Caco-2 (cell line): ENCODE measurements at regions not wholly inside any gene's neighbourhood (a gene's known extent, or its start where the extent isn't known, plus 50 kb on each side); places are given as distances from the start of the nearest gene placed in this dataset.

Experiments
- BruUV-seq: library from RNA; stranded (reverse); fragments of 400-500 nt; replicated peaks from 2 replicates; lab custom pipeline; 2021; lab: Mats Ljungman, UMichigan
- CTCF ChIA-PET: fragments of 300-600 bp; sonication (Branson Sonifier 250); formaldehyde crosslinking; loops from one replicate; lab custom pipeline; 2022; ENCODE audit warnings: antibody characterized with exemption; lab: Charles Lee
- POLR2A ChIA-PET: fragments of 300-600 bp; sonication (Branson Sonifier 250); formaldehyde crosslinking; loops from one replicate; lab custom pipeline; 2022; ENCODE audit warnings: antibody characterized with exemption; lab: Charles Lee
- DNase-seq, 2 experiments: peaks; one replicate each; pipeline versions ENCODE4 v3.0.0 to v3.0.0-alpha.2; 2020 to 2022
- H3K27me3 ChIP-seq: replicated peaks from 2 replicates; pipeline ENCODE4 v1.6.0; 2011; ENCODE audit warnings: low read length; ENCODE audit not compliant: control insufficient read depth, insufficient read depth
- H3K36me3 ChIP-seq: 2 replicates; pipeline ENCODE4 v1.5.1; 2011; ENCODE audit warnings: low read length; ENCODE audit not compliant: control insufficient read depth, insufficient read depth
- H3K4me1 ChIP-seq: fragments of 250-450 bp; sonication (Bioruptor Pico); 2 replicates; pipeline ENCODE4 v1.5.1; 2020; ENCODE audit warnings: mild to moderate bottlenecking
- H3K4me3 ChIP-seq: 2 replicates; pipeline ENCODE4 v1.5.1; 2011; ENCODE audit warnings: low read depth, mild to moderate bottlenecking, control low read depth, low read length
- H3K9me3 ChIP-seq: fragments of 250-450 bp; sonication (Bioruptor Pico); 2 replicates; pipeline ENCODE4 v1.5.1; 2020; ENCODE audit warnings: mild to moderate bottlenecking, moderate library complexity
- H3K27ac Mint-ChIP-seq: one replicate; pipeline ENCODE4 v1.8.0; 2022; ENCODE audit warnings: mixed read lengths; ENCODE audit not compliant: unreplicated experiment
- H3K27me3 Mint-ChIP-seq: one replicate; pipeline ENCODE4 v1.8.0; 2022; ENCODE audit warnings: mixed read lengths; ENCODE audit not compliant: insufficient read depth, unreplicated experiment
- H3K36me3 Mint-ChIP-seq: one replicate; pipeline ENCODE4 v1.8.0; 2022; ENCODE audit warnings: mild to moderate bottlenecking, mixed read lengths; ENCODE audit not compliant: insufficient read depth, unreplicated experiment
- H3K4me1 Mint-ChIP-seq: one replicate; pipeline ENCODE4 v1.8.0; 2022; ENCODE audit warnings: low read depth, mixed read lengths; ENCODE audit not compliant: unreplicated experiment
- H3K4me3 Mint-ChIP-seq: one replicate; pipeline ENCODE4 v1.8.0; 2022; ENCODE audit warnings: mild to moderate bottlenecking, moderate library complexity, mixed read lengths; ENCODE audit not compliant: unreplicated experiment
- H3K9me3 Mint-ChIP-seq: one replicate; pipeline ENCODE4 v1.8.0; 2022; ENCODE audit warnings: mixed read lengths; ENCODE audit not compliant: unreplicated experiment
- intact Hi-C: fragments of 100-400 bp; cut with micrococcal nuclease; formaldehyde crosslinking; loops from one replicate; pipeline ENCODE4 v1.10.0; 2022; ENCODE audit not compliant: unreplicated experiment
- TF ChIP-seq, protein P1 (sequence below), 2 experiments: fragments of 200-600 bp in 1 of 2; IDR thresholded peaks; 1 replicate in 1 of 2; 2 replicates in 1 of 2; pipeline versions ENCODE4 v1.5.1 to v1.8.0; 2011 to 2022; ENCODE audit warnings: antibody characterized with exemption in 1 of 2, control low read depth in 1 of 2, inconsistent platforms in 1 of 2, low read depth in 1 of 2, low read length in 1 of 2, mild to moderate bottlenecking in 1 of 2, moderate library complexity in 1 of 2; ENCODE audit not compliant: insufficient read depth in 1 of 2, severe bottlenecking in 1 of 2, unreplicated experiment in 1 of 2

DNA sequence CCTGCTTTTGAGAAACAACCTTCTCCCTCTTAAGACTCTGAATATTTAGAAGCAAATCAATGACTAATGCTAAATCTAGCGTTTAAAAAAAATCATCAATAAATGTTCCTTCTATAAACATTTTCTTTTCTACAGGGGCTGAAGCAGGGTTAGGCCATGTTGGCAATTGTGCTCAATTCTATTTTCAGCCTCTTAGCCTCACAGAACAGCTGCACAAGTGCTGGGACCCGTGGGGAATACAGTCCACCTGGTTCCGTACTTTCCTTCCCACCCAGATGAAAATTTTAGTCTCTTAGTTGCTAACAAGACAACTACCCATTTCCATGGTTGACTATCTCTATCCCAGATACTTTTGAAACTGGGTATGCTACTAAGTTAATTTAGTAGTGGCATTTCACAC is 138.6 kb downstream of the RPS12 start:
- Mint-ChIP-seq H3K27me3 (peaks cover 5% of the 10 kb centered on the region), H3K4me1 (no peaks in the 10 kb centered on the region), H3K9me3 (no peaks in the 10 kb centered on the region), H3K4me3 (no peak overlapping the region), H3K27ac (no peak overlapping the region), H3K36me3 (no peaks in the 10 kb centered on the region)
- ChIA-PET CTCF (no interaction called here), POLR2A (no interaction called here)
- DNase-seq = no peak
- H3K9me3 ChIP-seq = no peaks in the 10 kb centered on the region
- no peaks in the 10 kb centered on the region for H3K4me1 ChIP-seq
- no peaks in the 10 kb centered on the region for H3K36me3 ChIP-seq
- H3K4me3 ChIP-seq = no peak overlapping the region
- TF ChIP-seq, protein P1, sequence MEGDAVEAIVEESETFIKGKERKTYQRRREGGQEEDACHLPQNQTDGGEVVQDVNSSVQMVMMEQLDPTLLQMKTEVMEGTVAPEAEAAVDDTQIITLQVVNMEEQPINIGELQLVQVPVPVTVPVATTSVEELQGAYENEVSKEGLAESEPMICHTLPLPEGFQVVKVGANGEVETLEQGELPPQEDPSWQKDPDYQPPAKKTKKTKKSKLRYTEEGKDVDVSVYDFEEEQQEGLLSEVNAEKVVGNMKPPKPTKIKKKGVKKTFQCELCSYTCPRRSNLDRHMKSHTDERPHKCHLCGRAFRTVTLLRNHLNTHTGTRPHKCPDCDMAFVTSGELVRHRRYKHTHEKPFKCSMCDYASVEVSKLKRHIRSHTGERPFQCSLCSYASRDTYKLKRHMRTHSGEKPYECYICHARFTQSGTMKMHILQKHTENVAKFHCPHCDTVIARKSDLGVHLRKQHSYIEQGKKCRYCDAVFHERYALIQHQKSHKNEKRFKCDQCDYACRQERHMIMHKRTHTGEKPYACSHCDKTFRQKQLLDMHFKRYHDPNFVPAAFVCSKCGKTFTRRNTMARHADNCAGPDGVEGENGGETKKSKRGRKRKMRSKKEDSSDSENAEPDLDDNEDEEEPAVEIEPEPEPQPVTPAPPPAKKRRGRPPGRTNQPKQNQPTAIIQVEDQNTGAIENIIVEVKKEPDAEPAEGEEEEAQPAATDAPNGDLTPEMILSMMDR (IDR thresholded peaks at IDR 0.05; ENCODE audit: insufficient read depth in 1 of 2, low read depth in 1 of 2, low read length in 1 of 2, severe bottlenecking in 1 of 2, unreplicated experiment in 1 of 2) = no peak
- intact Hi-C loops = no loop called here
- no TSS peak for BruUV-seq
- no peaks in the 10 kb centered on the region for H3K27me3 ChIP-seq

DNA sequence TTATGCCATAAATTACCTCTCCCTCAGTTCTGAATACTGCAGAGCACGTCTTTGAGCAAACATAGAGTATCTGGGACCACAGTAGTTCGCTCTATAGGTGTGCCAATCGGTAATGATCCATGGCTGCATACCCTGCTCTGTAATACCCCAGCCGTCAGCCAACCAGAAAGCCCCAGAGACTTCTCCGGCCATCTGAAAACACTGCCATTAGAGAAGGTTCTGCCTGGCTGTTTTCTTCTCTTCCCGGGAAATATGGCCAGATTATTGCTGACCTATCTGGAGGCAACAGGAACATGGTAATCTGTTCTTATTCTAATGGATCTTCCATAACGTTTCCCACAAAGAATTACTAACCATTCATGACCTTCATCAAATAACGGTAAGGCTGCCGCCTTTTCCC is 139.9 kb downstream of the RPS12 start:
- Mint-ChIP-seq H3K4me3 (no peak overlapping the region), H3K9me3 (no peaks in the 10 kb centered on the region), H3K27ac (no peak overlapping the region), H3K36me3 (no peaks in the 10 kb centered on the region), H3K4me1 (no peaks in the 10 kb centered on the region), H3K27me3 (peaks cover 10% of the 10 kb centered on the region)
- Histone ChIP-seq H3K4me3 (no peak overlapping the region), H3K36me3 (no peaks in the 10 kb centered on the region), H3K4me1 (no peaks in the 10 kb centered on the region), H3K9me3 (no peaks in the 10 kb centered on the region), H3K27me3 (no peaks in the 10 kb centered on the region)
- DNase-seq = no peak
- BruUV-seq = no TSS peak
- CTCF ChIA-PET = no interaction called here
- POLR2A ChIA-PET = no interaction called here
- TF ChIP-seq, protein P1 (IDR thresholded peaks at IDR 0.05; ENCODE audit: insufficient read depth in 1 of 2, low read depth in 1 of 2, low read length in 1 of 2, severe bottlenecking in 1 of 2, unreplicated experiment in 1 of 2) = no peak
- intact Hi-C loops = no loop called here

DNA sequence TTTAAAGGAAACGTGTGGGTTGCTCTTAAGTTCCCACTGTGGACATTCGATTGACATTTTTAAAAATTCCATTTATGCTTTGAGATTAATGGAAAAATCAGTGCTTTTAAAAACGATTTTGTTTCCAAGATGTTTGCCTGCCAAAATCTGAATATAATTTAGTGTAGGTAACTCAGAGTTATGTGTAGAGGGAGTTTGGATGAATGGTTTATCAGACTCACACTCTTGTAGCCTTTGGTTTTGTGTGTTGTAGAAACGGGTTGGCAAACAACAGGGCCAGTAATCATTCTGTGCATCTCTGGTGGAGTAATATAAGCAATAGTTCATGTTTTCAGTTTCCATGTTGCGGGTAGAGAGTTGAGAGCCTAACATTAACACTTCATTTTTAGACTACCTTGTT is 140.6 kb downstream of the RPS12 start:
- ChIA-PET CTCF (no interaction called here), POLR2A (no interaction called here)
- no peak for DNase-seq
- Mint-ChIP-seq H3K4me3 (no peak overlapping the region), H3K27ac (no peak overlapping the region), H3K36me3 (no peaks in the 10 kb centered on the region), H3K27me3 (peaks cover 10% of the 10 kb centered on the region), H3K4me1 (no peaks in the 10 kb centered on the region), H3K9me3 (no peaks in the 10 kb centered on the region)
- Histone ChIP-seq H3K27me3 (no peaks in the 10 kb centered on the region), H3K9me3 (no peaks in the 10 kb centered on the region), H3K36me3 (no peaks in the 10 kb centered on the region), H3K4me3 (no peak overlapping the region), H3K4me1 (no peaks in the 10 kb centered on the region)
- no TSS peak for BruUV-seq
- TF ChIP-seq, protein P1 (IDR thresholded peaks at IDR 0.05; ENCODE audit: insufficient read depth in 1 of 2, low read depth in 1 of 2, low read length in 1 of 2, severe bottlenecking in 1 of 2, unreplicated experiment in 1 of 2) = no peak
- intact Hi-C loops = no loop called here
